ENCODE measurements at regions not wholly inside any gene's neighbourhood (a gene's known extent, or its start where the extent isn't known, plus 50 kb on each side); places are given as distances from the start of the nearest gene placed in this dataset.

DNA sequence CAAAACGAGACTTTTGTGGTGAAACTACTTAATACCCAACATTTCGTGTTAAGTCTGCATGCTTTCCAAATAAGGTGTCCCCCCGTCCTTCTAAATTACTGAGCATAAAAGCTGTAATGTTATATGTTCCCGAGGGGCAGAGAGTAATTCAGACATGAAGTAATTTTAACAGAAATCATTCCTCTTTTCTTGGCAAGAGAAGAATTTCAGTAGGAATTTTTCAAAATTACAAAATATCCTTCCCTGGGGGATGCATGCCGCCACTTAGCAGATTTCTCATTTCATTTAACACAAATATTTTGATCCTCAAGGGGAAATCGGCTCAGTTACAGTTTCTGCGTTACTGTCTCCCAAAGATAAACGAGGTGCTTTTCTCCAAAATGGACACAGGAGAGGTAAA lies 213.2 kb upstream of the RHOBTB1 start:
- ChIA-PET CTCF (interaction anchor here (1.5 kb wide), 1 partner anchor 13 kb away, joined by 3 read pairs; no protein-coding TSS in a partner anchor), POLR2A (no interaction called here)
- TF ChIP-seq, protein P1, sequence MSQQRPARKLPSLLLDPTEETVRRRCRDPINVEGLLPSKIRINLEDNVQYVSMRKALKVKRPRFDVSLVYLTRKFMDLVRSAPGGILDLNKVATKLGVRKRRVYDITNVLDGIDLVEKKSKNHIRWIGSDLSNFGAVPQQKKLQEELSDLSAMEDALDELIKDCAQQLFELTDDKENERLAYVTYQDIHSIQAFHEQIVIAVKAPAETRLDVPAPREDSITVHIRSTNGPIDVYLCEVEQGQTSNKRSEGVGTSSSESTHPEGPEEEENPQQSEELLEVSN (IDR thresholded peaks at IDR 0.05; ENCODE audit: borderline replicate concordance, low read depth), result no peak
- TF ChIP-seq MAZ (IDR thresholded peaks at IDR 0.05; ENCODE audit: borderline replicate concordance, low read depth, low read length) (no peak), CBX2 (IDR thresholded peaks at IDR 0.05; ENCODE audit: borderline replicate concordance, low read depth) (no peak), HEYL (CRISPR knock-in tag; IDR thresholded peaks at IDR 0.05) (no peak), ZSCAN20 (CRISPR knock-in tag; IDR thresholded peaks at IDR 0.05) (no peak), HOXB5 (CRISPR knock-in tag; IDR thresholded peaks at IDR 0.05) (no peak), ZFP36 (IDR thresholded peaks at IDR 0.05; ENCODE audit: borderline replicate concordance, partially characterized antibody) (no peak), CBX8 (IDR thresholded peaks at IDR 0.05) (no peak), MAX (IDR thresholded peaks at IDR 0.05) (no peak), POLR2A (IDR thresholded peaks at IDR 0.05; ENCODE audit: low read length) (no peak), BHLHE40 (IDR thresholded peaks at IDR 0.05; ENCODE audit: low read depth, low read length) (no peak)
- ATAC-seq (no peak), DNase-seq (ENCODE audit: low read depth in 1 of 2, low spot score in 1 of 2) (no peak), FAIRE-seq (no peak)
- no peak overlapping the region for H3K27ac ChIP-seq
- H3K4me1 ChIP-seq, result no peaks in the 10 kb centered on the region
- H3K9me3 ChIP-seq, result no peaks in the 10 kb centered on the region
- no peak overlapping the region for H3K4me2 ChIP-seq
- WGBS (ENCODE audit: missing lambda C conversion rate), result 51% methylated on average over 8 of the region's 8 CpGs
- no peak overlapping the region for H3K4me3 ChIP-seq

GRCh38 chr10:61153771-61154170 lies 209.8 kb upstream of the RHOBTB1 start:
- 92% methylated on average over 3 of the region's 3 CpGs for WGBS (ENCODE audit: missing lambda C conversion rate)
- TF ChIP-seq FOSB (CRISPR knock-in tag; IDR thresholded peaks at IDR 0.05) (no peak), GATA3 (IDR thresholded peaks at IDR 0.05; ENCODE audit: borderline replicate concordance) (no peak), SREBF2 (IDR thresholded peaks at IDR 0.05) (no peak), POLR2AphosphoS2 (conservative IDR thresholded peaks at IDR 0.05; ENCODE audit: low read length) (no peak), NPAS2 (CRISPR knock-in tag; IDR thresholded peaks at IDR 0.05; ENCODE audit: borderline replicate concordance) (no peak), HOXA7 (CRISPR knock-in tag; IDR thresholded peaks at IDR 0.05) (no peak), CHD4 (IDR thresholded peaks at IDR 0.05; ENCODE audit: borderline replicate concordance) (no peak), HOXB5 (CRISPR knock-in tag; IDR thresholded peaks at IDR 0.05) (no peak), SMC3 (IDR thresholded peaks at IDR 0.05) (no peak), EHMT2 (IDR thresholded peaks at IDR 0.05; ENCODE audit: low read depth) (no peak)
- TF ChIP-seq, protein P2, sequence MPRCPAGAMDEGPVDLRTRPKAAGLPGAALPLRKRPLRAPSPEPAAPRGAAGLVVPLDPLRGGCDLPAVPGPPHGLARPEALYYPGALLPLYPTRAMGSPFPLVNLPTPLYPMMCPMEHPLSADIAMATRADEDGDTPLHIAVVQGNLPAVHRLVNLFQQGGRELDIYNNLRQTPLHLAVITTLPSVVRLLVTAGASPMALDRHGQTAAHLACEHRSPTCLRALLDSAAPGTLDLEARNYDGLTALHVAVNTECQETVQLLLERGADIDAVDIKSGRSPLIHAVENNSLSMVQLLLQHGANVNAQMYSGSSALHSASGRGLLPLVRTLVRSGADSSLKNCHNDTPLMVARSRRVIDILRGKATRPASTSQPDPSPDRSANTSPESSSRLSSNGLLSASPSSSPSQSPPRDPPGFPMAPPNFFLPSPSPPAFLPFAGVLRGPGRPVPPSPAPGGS (IDR thresholded peaks at IDR 0.05), result no peak
- POLR2A ChIA-PET, result no interaction called here
- no peak for FAIRE-seq
- Histone ChIP-seq H3K9me3 (no peaks in the 10 kb centered on the region), H3K4me2 (no peak overlapping the region), H3K4me1 (no peaks in the 10 kb centered on the region), H3K27ac (no peak overlapping the region), H3K4me3 (no peak overlapping the region)
- DNase-seq (ENCODE audit: low read depth in 1 of 2, low spot score in 1 of 2), result no peak
- ATAC-seq, result no peak
- CTCF ChIA-PET, result interaction anchor here (1.1 to 1.5 kb wide), 2 partner anchors 12 to 19 kb away, joined by 3 to 6 read pairs; no protein-coding TSS in a partner anchor

DNA sequence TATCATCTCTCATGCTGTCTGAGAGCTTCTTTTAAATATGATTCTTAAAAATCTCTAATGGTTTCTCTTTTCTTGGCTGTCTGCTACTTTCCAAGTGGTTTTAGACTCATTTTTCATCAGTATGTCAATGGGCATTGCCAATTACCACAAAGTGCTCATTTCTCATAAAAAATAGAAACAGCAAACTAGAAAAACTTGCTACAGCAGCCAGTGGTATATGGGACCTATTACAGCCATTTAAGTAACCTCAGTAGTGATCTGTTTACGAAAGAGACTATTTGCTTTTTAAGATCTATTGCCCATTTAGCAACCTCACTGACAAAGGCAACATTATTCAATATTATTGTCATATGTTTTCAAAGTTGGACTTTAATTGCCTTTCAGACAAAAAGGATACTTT lies 207.1 kb upstream of the RHOBTB1 start:
- no peaks in the 10 kb centered on the region for H3K4me1 ChIP-seq
- no peak overlapping the region for H3K4me3 ChIP-seq
- WGBS (ENCODE audit: missing lambda C conversion rate), result 85% methylated on average over 1 of the region's 1 CpG
- TF ChIP-seq RAD21 (conservative IDR thresholded peaks at IDR 0.05 in 1 of 2, IDR thresholded peaks at IDR 0.05 in 1 of 2) (no peak), FOSL2 (IDR thresholded peaks at IDR 0.05) (no peak), FOSL2 (CRISPR knock-in tag; IDR thresholded peaks at IDR 0.05) (no peak)
- no peak for DNase-seq (ENCODE audit: low read depth in 1 of 2, low spot score in 1 of 2)
- CTCF ChIA-PET, result no interaction called here
- no peak for ATAC-seq
- H3K27ac ChIP-seq, result no peak overlapping the region
- no peaks in the 10 kb centered on the region for H3K9me3 ChIP-seq
- FAIRE-seq, result no peak
- POLR2A ChIA-PET, result no interaction called here
- no peak overlapping the region for H3K4me2 ChIP-seq

Measured in A549 (cell line).